ENCODE measurements at regions not wholly inside any gene's neighbourhood (a gene's known extent, or its start where the extent isn't known, plus 50 kb on each side); places are given as distances from the start of the nearest gene placed in this dataset.

- WGBS, 2 experiments: 92 to 93% methylated on average over 4 of the region's 4 CpGs
- no peaks in the 10 kb centered on the region for H3K36me3 ChIP-seq (ENCODE audit: control insufficient read depth, insufficient read depth, low read length)
- H3K27me3 ChIP-seq (ENCODE audit: control insufficient read depth, insufficient read depth, low read length, poor library complexity, severe bottlenecking): no peaks in the 10 kb centered on the region
- H3K27ac ChIP-seq (ENCODE audit: insufficient read depth, low read depth, low read length, poor library complexity, severe bottlenecking): no peak overlapping the region
- H3K4me1 ChIP-seq (ENCODE audit: control insufficient read depth, insufficient read depth, low read length): peaks cover 12% of the 10 kb centered on the region
- H3K9me3 ChIP-seq (ENCODE audit: control insufficient read depth, low read length): no peaks in the 10 kb centered on the region
- no peak overlapping the region for H3K4me3 ChIP-seq (ENCODE audit: insufficient read depth, low read depth, low read length)
These were observed 130.5 kb downstream of the HRH4 start for GRCh38 chr18:24590946-24591345.

GRCh38 chr18:24593401-24593800 is 133.0 kb downstream of the HRH4 start:
- Histone ChIP-seq H3K9me3 (ENCODE audit: control insufficient read depth, low read length) (no peaks in the 10 kb centered on the region), H3K27me3 (ENCODE audit: control insufficient read depth, insufficient read depth, low read length, poor library complexity, severe bottlenecking) (no peaks in the 10 kb centered on the region), H3K36me3 (ENCODE audit: control insufficient read depth, insufficient read depth, low read length) (no peaks in the 10 kb centered on the region), H3K4me3 (ENCODE audit: insufficient read depth, low read depth, low read length) (no peak overlapping the region), H3K27ac (ENCODE audit: insufficient read depth, low read depth, low read length, poor library complexity, severe bottlenecking) (no peak overlapping the region), H3K4me1 (ENCODE audit: control insufficient read depth, insufficient read depth, low read length) (peaks cover 15% of the 10 kb centered on the region)
- WGBS, 2 experiments: 94 to 95% methylated on average over 3 of the region's 3 CpGs

GRCh38 chr18:24593886-24594285 is 133.4 kb downstream of the HRH4 start:
- Histone ChIP-seq H3K9me3 (ENCODE audit: control insufficient read depth, low read length) (no peaks in the 10 kb centered on the region), H3K4me3 (ENCODE audit: insufficient read depth, low read depth, low read length) (no peak overlapping the region), H3K36me3 (ENCODE audit: control insufficient read depth, insufficient read depth, low read length) (no peaks in the 10 kb centered on the region), H3K27me3 (ENCODE audit: control insufficient read depth, insufficient read depth, low read length, poor library complexity, severe bottlenecking) (no peaks in the 10 kb centered on the region), H3K4me1 (ENCODE audit: control insufficient read depth, insufficient read depth, low read length) (peaks cover 15% of the 10 kb centered on the region), H3K27ac (ENCODE audit: insufficient read depth, low read depth, low read length, poor library complexity, severe bottlenecking) (no peak overlapping the region)
- whole genome bisulfite sequencing, 2 experiments: 89 to 99% methylated on average over 3 to 4 of the region's 4 CpGs

- WGBS, 2 experiments: 51 to 58% methylated on average over 12 of the region's 12 CpGs
- Histone ChIP-seq H3K36me3 (ENCODE audit: control insufficient read depth, insufficient read depth, low read length) (no peaks in the 10 kb centered on the region), H3K27ac (ENCODE audit: insufficient read depth, low read depth, low read length, poor library complexity, severe bottlenecking) (no peak overlapping the region), H3K4me3 (ENCODE audit: insufficient read depth, low read depth, low read length) (no peak overlapping the region), H3K27me3 (ENCODE audit: control insufficient read depth, insufficient read depth, low read length, poor library complexity, severe bottlenecking) (no peaks in the 10 kb centered on the region), H3K4me1 (ENCODE audit: control insufficient read depth, insufficient read depth, low read length) (peaks cover 15% of the 10 kb centered on the region), H3K9me3 (ENCODE audit: control insufficient read depth, low read length) (no peaks in the 10 kb centered on the region)
These were observed 135.2 kb downstream of the HRH4 start for GRCh38 chr18:24595561-24596031.

GRCh38 chr18:24600076-24600654 is 139.7 kb downstream of the HRH4 start:
- H3K27me3 ChIP-seq (ENCODE audit: control insufficient read depth, insufficient read depth, low read length, poor library complexity, severe bottlenecking): no peaks in the 10 kb centered on the region
- WGBS, 2 experiments: 28 to 31% methylated on average over 4 to 5 of the region's 6 CpGs
- H3K36me3 ChIP-seq (ENCODE audit: control insufficient read depth, insufficient read depth, low read length): no peaks in the 10 kb centered on the region
- no peak overlapping the region for H3K4me3 ChIP-seq (ENCODE audit: insufficient read depth, low read depth, low read length)
- H3K27ac ChIP-seq (ENCODE audit: insufficient read depth, low read depth, low read length, poor library complexity, severe bottlenecking): no peak overlapping the region
- H3K4me1 ChIP-seq (ENCODE audit: control insufficient read depth, insufficient read depth, low read length): peaks cover 20% of the 10 kb centered on the region
- H3K9me3 ChIP-seq (ENCODE audit: control insufficient read depth, low read length): no peaks in the 10 kb centered on the region

- peaks cover 9% of the 10 kb centered on the region for H3K4me1 ChIP-seq (ENCODE audit: control insufficient read depth, insufficient read depth, low read length)
- 93 to 100% methylated on average over 1 of the region's 1 CpG for WGBS, 2 experiments
These were observed 141.1 kb downstream of the HRH4 start for GRCh38 chr18:24601585-24601984.

GRCh38 chr18:24602201-24602600 is 141.8 kb downstream of the HRH4 start:
- peaks cover 9% of the 10 kb centered on the region for H3K4me1 ChIP-seq (ENCODE audit: control insufficient read depth, insufficient read depth, low read length)
- H3K36me3 ChIP-seq (ENCODE audit: control insufficient read depth, insufficient read depth, low read length): no peaks in the 10 kb centered on the region
- 91 to 96% methylated on average over 4 of the region's 4 CpGs for WGBS, 2 experiments
- no peak overlapping the region for H3K4me3 ChIP-seq (ENCODE audit: insufficient read depth, low read depth, low read length)
- H3K9me3 ChIP-seq (ENCODE audit: control insufficient read depth, low read length): no peaks in the 10 kb centered on the region
- no peak overlapping the region for H3K27ac ChIP-seq (ENCODE audit: insufficient read depth, low read depth, low read length, poor library complexity, severe bottlenecking)
- no peaks in the 10 kb centered on the region for H3K27me3 ChIP-seq (ENCODE audit: control insufficient read depth, insufficient read depth, low read length, poor library complexity, severe bottlenecking)

More at GRCh38 chr18:24601585-24601984, 141.1 kb downstream of the HRH4 start:
- H3K27me3 ChIP-seq (ENCODE audit: control insufficient read depth, insufficient read depth, low read length, poor library complexity, severe bottlenecking): no peaks in the 10 kb centered on the region
- H3K9me3 ChIP-seq (ENCODE audit: control insufficient read depth, low read length): no peaks in the 10 kb centered on the region
- H3K4me3 ChIP-seq (ENCODE audit: insufficient read depth, low read depth, low read length): no peak overlapping the region
- H3K36me3 ChIP-seq (ENCODE audit: control insufficient read depth, insufficient read depth, low read length): no peaks in the 10 kb centered on the region
- H3K27ac ChIP-seq (ENCODE audit: insufficient read depth, low read depth, low read length, poor library complexity, severe bottlenecking): no peak overlapping the region

- WGBS, 2 experiments: 72% methylated on average over 3 of the region's 3 CpGs
- peaks cover 9% of the 10 kb centered on the region for H3K4me1 ChIP-seq (ENCODE audit: control insufficient read depth, insufficient read depth, low read length)
- no peak overlapping the region for H3K4me3 ChIP-seq (ENCODE audit: insufficient read depth, low read depth, low read length)
- no peak overlapping the region for H3K27ac ChIP-seq (ENCODE audit: insufficient read depth, low read depth, low read length, poor library complexity, severe bottlenecking)
- H3K36me3 ChIP-seq (ENCODE audit: control insufficient read depth, insufficient read depth, low read length): no peaks in the 10 kb centered on the region
- no peaks in the 10 kb centered on the region for H3K27me3 ChIP-seq (ENCODE audit: control insufficient read depth, insufficient read depth, low read length, poor library complexity, severe bottlenecking)
- no peaks in the 10 kb centered on the region for H3K9me3 ChIP-seq (ENCODE audit: control insufficient read depth, low read length)
These were observed 142.7 kb downstream of the HRH4 start for GRCh38 chr18:24603151-24603550.

- WGBS, 2 experiments: 85 to 100% methylated on average over 1 of the region's 1 CpG
- no peaks in the 10 kb centered on the region for H3K36me3 ChIP-seq (ENCODE audit: control insufficient read depth, insufficient read depth, low read length)
- H3K4me3 ChIP-seq (ENCODE audit: insufficient read depth, low read depth, low read length): no peak overlapping the region
- no peaks in the 10 kb centered on the region for H3K9me3 ChIP-seq (ENCODE audit: control insufficient read depth, low read length)
- peaks cover 9% of the 10 kb centered on the region for H3K4me1 ChIP-seq (ENCODE audit: control insufficient read depth, insufficient read depth, low read length)
- H3K27ac ChIP-seq (ENCODE audit: insufficient read depth, low read depth, low read length, poor library complexity, severe bottlenecking): no peak overlapping the region
- H3K27me3 ChIP-seq (ENCODE audit: control insufficient read depth, insufficient read depth, low read length, poor library complexity, severe bottlenecking): no peaks in the 10 kb centered on the region
These were observed 145.0 kb downstream of the HRH4 start for GRCh38 chr18:24605444-24605843.

- Histone ChIP-seq H3K4me3 (ENCODE audit: insufficient read depth, low read depth, low read length) (no peak overlapping the region), H3K36me3 (ENCODE audit: control insufficient read depth, insufficient read depth, low read length) (no peaks in the 10 kb centered on the region), H3K27ac (ENCODE audit: insufficient read depth, low read depth, low read length, poor library complexity, severe bottlenecking) (no peak overlapping the region), H3K9me3 (ENCODE audit: control insufficient read depth, low read length) (no peaks in the 10 kb centered on the region), H3K4me1 (ENCODE audit: control insufficient read depth, insufficient read depth, low read length) (no peaks in the 10 kb centered on the region), H3K27me3 (ENCODE audit: control insufficient read depth, insufficient read depth, low read length, poor library complexity, severe bottlenecking) (no peaks in the 10 kb centered on the region)
- WGBS, 2 experiments: 85 to 86% methylated on average over 6 of the region's 7 CpGs
These were observed 148.8 kb downstream of the HRH4 start for GRCh38 chr18:24609254-24609653.

- no peaks in the 10 kb centered on the region for H3K9me3 ChIP-seq (ENCODE audit: control insufficient read depth, low read length)
- H3K4me3 ChIP-seq (ENCODE audit: insufficient read depth, low read depth, low read length): no peak overlapping the region
- no peaks in the 10 kb centered on the region for H3K36me3 ChIP-seq (ENCODE audit: control insufficient read depth, insufficient read depth, low read length)
- H3K27me3 ChIP-seq (ENCODE audit: control insufficient read depth, insufficient read depth, low read length, poor library complexity, severe bottlenecking): no peaks in the 10 kb centered on the region
- no peaks in the 10 kb centered on the region for H3K4me1 ChIP-seq (ENCODE audit: control insufficient read depth, insufficient read depth, low read length)
- no peak overlapping the region for H3K27ac ChIP-seq (ENCODE audit: insufficient read depth, low read depth, low read length, poor library complexity, severe bottlenecking)
- 69 to 70% methylated on average over 8 of the region's 8 CpGs for WGBS, 2 experiments
These were observed 150.6 kb downstream of the HRH4 start for GRCh38 chr18:24611075-24611474.

Measured in ectodermal cell (in vitro differentiated cells).